Activated T-cell treated with anti-CD3 and anti-CD28 coated beads, Interleukin-2, amount 50 U/mL, for 72 hours (primary cell): ENCODE measurements at regions not wholly inside any gene's neighbourhood (a gene's known extent, or its start where the extent isn't known, plus 50 kb on each side); places are given as distances from the start of the nearest gene placed in this dataset.
"Not testable (repeated sequence)": the region's sequence is repeated elsewhere in the genome, so short reads cannot be mapped to it uniquely, and the experiment has no call there.

ENCODE experiments used
- ATAC-seq, 2 donors: fragments of 150-1000 bp; cut with Tn5 transposase; replicated peaks in 1 of 2; 2 replicates each; pipeline ENCODE4 v1.10.0; 2021; ENCODE audit warnings: moderate library complexity in 2 of 2, mild to moderate bottlenecking in 1 of 2
- DNase-seq, 2 donors: peaks; one replicate each; pipeline ENCODE4 v3.0.0; 2021 to 2022; ENCODE audit warnings: mixed read lengths in 1 of 2
- H3K27ac Mint-ChIP-seq: one replicate; pipeline ENCODE4 v1.8.0; 2022; ENCODE audit warnings: mild to moderate bottlenecking, moderate library complexity, mixed read lengths
- H3K27me3 Mint-ChIP-seq: one replicate; pipeline ENCODE4 v1.8.0; 2022; ENCODE audit warnings: low read depth, mixed read lengths
- H3K36me3 Mint-ChIP-seq, 2 donors: one replicate each; pipeline ENCODE4 v1.8.0; 2022; ENCODE audit warnings: mixed read lengths in 2 of 2, mild to moderate bottlenecking in 1 of 2; ENCODE audit not compliant: insufficient read depth in 2 of 2
- H3K4me1 Mint-ChIP-seq: one replicate; pipeline ENCODE4 v1.8.0; 2022; ENCODE audit warnings: low read depth, mixed read lengths
- H3K4me3 Mint-ChIP-seq, 2 donors: one replicate each; pipeline ENCODE4 v1.8.0; 2022; ENCODE audit warnings: mild to moderate bottlenecking in 2 of 2, mixed read lengths in 2 of 2, moderate library complexity in 2 of 2
- H3K9me3 Mint-ChIP-seq, 2 donors: one replicate each; pipeline ENCODE4 v1.8.0; 2022; ENCODE audit warnings: mixed read lengths in 2 of 2

GRCh38 chr7:47052541-47053208 lies 529.2 kb downstream of the TNS3 start:
- ATAC-seq, H3K9me3 Mint-ChIP-seq, H3K4me3 Mint-ChIP-seq, H3K4me1 Mint-ChIP-seq, H3K27me3 Mint-ChIP-seq, DNase-seq, H3K36me3 Mint-ChIP-seq, H3K27ac Mint-ChIP-seq: not testable (repeated sequence)

- Mint-ChIP-seq H3K4me3 (no peak overlapping the region), H3K36me3 (peaks cover 2 to 4% of the 10 kb centered on the region in 2 donors), H3K27ac (no peak overlapping the region), H3K9me3 (peaks cover 3 to 7% of the 10 kb centered on the region in 2 donors), H3K27me3 (peaks cover 6% of the 10 kb centered on the region), H3K4me1 (no peaks in the 10 kb centered on the region)
- DNase-seq (no peak), ATAC-seq (no peak)
These were observed 532.6 kb downstream of the TNS3 start for GRCh38 chr7:47049234-47049774.

GRCh38 chr7:47047384-47047783 lies 534.5 kb downstream of the TNS3 start:
- Mint-ChIP-seq H3K27me3 (no peaks in the 10 kb centered on the region), H3K4me1 (no peaks in the 10 kb centered on the region), H3K36me3 (no peaks in the 10 kb centered on the region), H3K4me3 (no peak overlapping the region), H3K27ac (no peak overlapping the region), H3K9me3 (peaks cover 3 to 4% of the 10 kb centered on the region in 2 donors)
- DNase-seq (no peak), ATAC-seq (no peak)

DNA sequence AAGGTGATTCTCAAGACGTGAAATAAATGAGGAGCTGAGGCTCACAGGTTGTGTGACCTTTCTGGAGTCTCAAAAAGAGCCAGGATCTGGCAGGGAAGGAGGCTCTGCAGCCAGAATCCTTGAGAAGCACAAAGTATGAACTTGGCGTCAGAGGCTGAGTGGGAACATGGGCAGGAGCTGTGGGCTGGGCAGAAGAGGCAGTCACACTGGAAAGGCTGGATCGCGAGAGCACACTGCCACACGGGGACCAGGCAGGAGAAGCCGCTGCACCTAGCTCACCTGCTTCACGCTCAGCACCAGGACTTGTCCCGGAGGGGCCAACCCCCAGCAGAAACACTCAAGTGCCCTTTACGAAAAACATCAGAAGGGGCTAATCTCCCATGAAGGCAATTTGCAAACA lies 535.0 kb downstream of the TNS3 start:
- DNase-seq (no peak), ATAC-seq (no peak)
- no peaks in the 10 kb centered on the region for H3K36me3 Mint-ChIP-seq
- no peaks in the 10 kb centered on the region for H3K4me1 Mint-ChIP-seq
- H3K4me3 Mint-ChIP-seq = no peak overlapping the region
- H3K27me3 Mint-ChIP-seq = no peaks in the 10 kb centered on the region
- H3K27ac Mint-ChIP-seq = no peak overlapping the region
- H3K9me3 Mint-ChIP-seq = peaks cover 3 to 4% of the 10 kb centered on the region in 2 donors

DNA sequence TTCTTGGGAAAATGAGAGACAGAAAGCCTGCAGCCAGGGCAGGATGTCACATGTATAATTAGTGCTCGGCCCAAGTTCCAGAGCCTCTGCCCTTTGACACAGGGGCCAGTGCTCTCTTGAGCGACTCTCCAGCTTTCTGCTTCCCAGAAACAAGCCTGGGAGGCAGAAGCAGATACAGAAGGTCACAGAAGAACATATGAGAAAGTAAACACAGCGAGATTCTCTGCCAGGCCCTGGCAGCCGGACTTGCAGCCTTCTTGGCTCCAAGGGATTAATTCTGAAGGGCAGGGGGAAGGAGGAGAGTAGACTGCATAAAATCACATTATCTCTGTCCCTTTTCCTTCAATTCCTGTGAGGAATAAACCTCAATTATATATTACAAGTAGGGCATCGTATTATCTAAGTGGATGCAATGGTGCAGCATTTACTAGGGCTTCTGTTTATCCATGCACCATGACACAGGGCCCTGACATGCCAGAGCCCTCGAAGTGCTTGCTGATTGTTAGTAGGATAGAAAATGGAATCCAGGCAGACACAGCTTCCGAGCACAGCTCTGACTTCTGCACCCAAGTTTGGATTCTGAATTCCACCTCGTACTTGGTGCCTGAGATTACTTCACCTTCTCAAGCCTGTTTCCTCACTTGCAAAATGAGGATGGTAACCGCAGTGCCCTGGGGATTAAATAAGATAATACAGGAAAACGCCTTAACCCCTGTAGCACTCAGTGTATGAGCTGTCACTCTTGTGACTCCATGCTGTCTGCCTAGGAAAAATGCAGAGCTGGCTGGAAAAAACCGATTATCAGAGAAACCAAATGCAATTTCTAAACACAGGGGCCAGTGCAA lies 536.5 kb downstream of the TNS3 start:
- Mint-ChIP-seq H3K4me1 (no peaks in the 10 kb centered on the region), H3K9me3 (peaks cover 3 to 4% of the 10 kb centered on the region in 2 donors), H3K36me3 (no peaks in the 10 kb centered on the region), H3K27me3 (no peaks in the 10 kb centered on the region), H3K27ac (no peak overlapping the region), H3K4me3 (no peak overlapping the region)
- ATAC-seq = no peak
- DNase-seq = no peak

DNA sequence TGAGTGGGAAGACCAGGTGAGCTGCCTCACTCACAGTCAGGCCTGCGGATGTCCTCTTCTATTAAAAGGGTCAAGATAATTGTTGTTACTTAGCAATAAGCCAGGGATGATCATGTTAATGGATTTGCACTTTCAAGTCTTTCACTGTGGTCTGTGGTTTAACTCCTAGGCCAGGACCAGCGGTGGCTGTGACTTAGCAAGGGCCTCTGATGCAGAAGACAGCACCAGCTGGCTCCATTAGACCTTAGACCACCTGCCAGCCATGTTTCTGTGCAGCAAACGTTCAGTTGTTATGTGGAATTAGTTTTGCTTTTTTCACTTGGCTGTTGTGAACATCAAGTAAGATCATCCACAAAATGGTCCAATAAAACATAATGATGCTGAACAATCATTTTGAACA lies 537.3 kb downstream of the TNS3 start:
- H3K36me3 Mint-ChIP-seq = no peaks in the 10 kb centered on the region
- no peak for ATAC-seq
- no peak overlapping the region for H3K27ac Mint-ChIP-seq
- no peak overlapping the region for H3K4me3 Mint-ChIP-seq
- no peaks in the 10 kb centered on the region for H3K27me3 Mint-ChIP-seq
- no peak for DNase-seq
- no peaks in the 10 kb centered on the region for H3K4me1 Mint-ChIP-seq
- peaks cover 3 to 4% of the 10 kb centered on the region in 2 donors for H3K9me3 Mint-ChIP-seq

DNA sequence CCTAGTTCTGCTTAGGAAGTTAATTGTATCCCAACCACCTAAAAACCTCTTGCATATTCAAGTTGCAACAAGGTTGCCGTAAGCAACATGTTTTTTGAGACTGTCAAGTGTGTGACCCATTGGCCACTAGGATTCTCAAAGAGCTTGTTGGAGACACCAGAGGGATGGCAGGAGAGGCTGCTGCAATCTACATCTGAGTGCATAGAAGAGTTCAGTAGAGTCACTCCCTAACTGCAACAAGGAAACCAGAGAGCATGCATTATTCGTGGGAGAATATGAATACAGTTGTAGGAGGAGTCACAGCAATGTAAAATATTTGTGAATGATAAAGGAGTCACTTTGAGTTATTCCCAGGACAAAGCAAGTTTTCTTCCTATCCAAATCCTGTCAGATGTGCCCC lies 538.6 kb downstream of the TNS3 start:
- DNase-seq = no peak
- H3K4me1 Mint-ChIP-seq = no peaks in the 10 kb centered on the region
- H3K9me3 Mint-ChIP-seq = no peaks in the 10 kb centered on the region
- no peaks in the 10 kb centered on the region for H3K27me3 Mint-ChIP-seq
- no peak for ATAC-seq
- no peaks in the 10 kb centered on the region for H3K36me3 Mint-ChIP-seq
- no peak overlapping the region for H3K4me3 Mint-ChIP-seq
- H3K27ac Mint-ChIP-seq = no peak overlapping the region

- no peak overlapping the region for H3K4me3 Mint-ChIP-seq
- H3K4me1 Mint-ChIP-seq = no peaks in the 10 kb centered on the region
- no peaks in the 10 kb centered on the region for H3K27me3 Mint-ChIP-seq
- peaks cover 0 to 2% of the 10 kb centered on the region in 2 donors for H3K9me3 Mint-ChIP-seq
- no peak overlapping the region for H3K27ac Mint-ChIP-seq
- H3K36me3 Mint-ChIP-seq = no peaks in the 10 kb centered on the region
- ATAC-seq = no peak
- no peak for DNase-seq
These were observed 539.2 kb downstream of the TNS3 start for GRCh38 chr7:47042669-47043068.

- Mint-ChIP-seq H3K4me3 (no peak overlapping the region), H3K4me1 (no peaks in the 10 kb centered on the region), H3K27ac (no peak overlapping the region), H3K27me3 (no peaks in the 10 kb centered on the region), H3K9me3 (peaks cover 3 to 5% of the 10 kb centered on the region in 2 donors), H3K36me3 (no peaks in the 10 kb centered on the region)
- ATAC-seq = no peak
- no peak for DNase-seq
These were observed 541.0 kb downstream of the TNS3 start for GRCh38 chr7:47040795-47041347.

DNA sequence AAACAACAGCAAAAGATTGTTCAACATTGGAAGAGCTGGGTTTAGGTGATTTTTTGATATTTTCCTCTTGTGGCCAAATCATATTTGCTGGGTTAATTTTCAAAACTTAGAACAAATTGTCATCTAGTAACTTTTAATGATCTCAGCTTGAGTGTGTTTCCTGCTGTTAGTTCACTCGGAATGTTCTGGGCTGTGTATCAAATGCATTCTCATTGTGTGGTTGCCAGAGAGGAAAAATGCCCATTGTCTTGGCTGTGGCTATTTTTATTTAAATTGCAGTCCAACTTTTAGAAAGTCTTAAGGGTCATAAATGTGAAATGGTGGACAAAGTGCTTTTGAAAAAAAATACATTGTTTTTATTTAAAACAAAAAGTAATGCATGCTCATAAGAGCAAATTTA lies 542.0 kb downstream of the TNS3 start:
- H3K4me1 Mint-ChIP-seq = no peaks in the 10 kb centered on the region
- ATAC-seq = no peak
- no peak overlapping the region for H3K27ac Mint-ChIP-seq
- H3K36me3 Mint-ChIP-seq = no peaks in the 10 kb centered on the region
- no peaks in the 10 kb centered on the region for H3K27me3 Mint-ChIP-seq
- no peak overlapping the region for H3K4me3 Mint-ChIP-seq
- DNase-seq = no peak
- H3K9me3 Mint-ChIP-seq = peaks cover 3 to 5% of the 10 kb centered on the region in 2 donors

- Mint-ChIP-seq H3K9me3 (peaks cover 3 to 5% of the 10 kb centered on the region in 2 donors), H3K4me3 (no peak overlapping the region), H3K36me3 (no peaks in the 10 kb centered on the region), H3K4me1 (no peaks in the 10 kb centered on the region), H3K27ac (no peak overlapping the region), H3K27me3 (no peaks in the 10 kb centered on the region)
- ATAC-seq (no peak), DNase-seq (no peak)
These were observed 542.7 kb downstream of the TNS3 start for GRCh38 chr7:47039089-47039648.

- H3K9me3 Mint-ChIP-seq = peaks cover 3 to 5% of the 10 kb centered on the region in 2 donors
These were observed 543.3 kb downstream of the TNS3 start for GRCh38 chr7:47038621-47039020.

GRCh38 chr7:47037607-47038006 lies 544.3 kb downstream of the TNS3 start:
- Mint-ChIP-seq H3K4me1 (no peaks in the 10 kb centered on the region), H3K36me3 (no peaks in the 10 kb centered on the region), H3K4me3 (no peak overlapping the region), H3K27ac (no peak overlapping the region), H3K27me3 (no peaks in the 10 kb centered on the region), H3K9me3 (peaks cover 3 to 5% of the 10 kb centered on the region in 2 donors)
- DNase-seq (no peak), ATAC-seq (no peak)

More at GRCh38 chr7:47038621-47039020, 543.3 kb downstream of the TNS3 start:
- ATAC-seq = no peak
- no peak for DNase-seq
- H3K27me3 Mint-ChIP-seq = no peaks in the 10 kb centered on the region
- H3K27ac Mint-ChIP-seq = no peak overlapping the region
- H3K4me3 Mint-ChIP-seq = no peak overlapping the region
- H3K4me1 Mint-ChIP-seq = no peaks in the 10 kb centered on the region
- no peaks in the 10 kb centered on the region for H3K36me3 Mint-ChIP-seq
